ENCODE measurements at regions not wholly inside any gene's neighbourhood (a gene's known extent, or its start where the extent isn't known, plus 50 kb on each side); places are given as distances from the start of the nearest gene placed in this dataset.
A peak's percentile ranks its signal among the peaks of the same experiment; 100 is the strongest.

- H3K27me3 ChIP-seq (ENCODE audit: control insufficient read depth, insufficient read depth, low read length) = no peaks in the 10 kb centered on the region
- no peak overlapping the region for H3K4me3 ChIP-seq (ENCODE audit: insufficient read depth, low read depth, low read length)
- no peak for DNase-seq
- H3K36me3 ChIP-seq (replicated peaks; ENCODE audit: control insufficient read depth, insufficient read depth, low read length) = no peaks in the 10 kb centered on the region
Observed at GRCh38 chr5:116389601-116390000, 185.0 kb downstream of the SEMA6A start.

- Histone ChIP-seq H3K4me3 (ENCODE audit: insufficient read depth, low read depth, low read length) (no peak overlapping the region), H3K27me3 (ENCODE audit: control insufficient read depth, insufficient read depth, low read length) (no peaks in the 10 kb centered on the region), H3K36me3 (replicated peaks; ENCODE audit: control insufficient read depth, insufficient read depth, low read length) (no peaks in the 10 kb centered on the region)
- peak; percentile 32 for DNase-seq
Observed at GRCh38 chr5:116388564-116389258, 185.9 kb downstream of the SEMA6A start.

GRCh38 chr5:116387738-116388137 is 186.9 kb downstream of the SEMA6A start:
- Histone ChIP-seq H3K4me3 (ENCODE audit: insufficient read depth, low read depth, low read length) (no peak overlapping the region), H3K27me3 (ENCODE audit: control insufficient read depth, insufficient read depth, low read length) (no peaks in the 10 kb centered on the region), H3K36me3 (replicated peaks; ENCODE audit: control insufficient read depth, insufficient read depth, low read length) (no peaks in the 10 kb centered on the region)
- DNase-seq = no peak

- Histone ChIP-seq H3K4me3 (ENCODE audit: insufficient read depth, low read depth, low read length) (no peak overlapping the region), H3K36me3 (replicated peaks; ENCODE audit: control insufficient read depth, insufficient read depth, low read length) (no peaks in the 10 kb centered on the region), H3K27me3 (ENCODE audit: control insufficient read depth, insufficient read depth, low read length) (no peaks in the 10 kb centered on the region)
- DNase-seq = no peak
Observed at GRCh38 chr5:116386633-116387032, 188.0 kb downstream of the SEMA6A start.

GRCh38 chr5:116382874-116383266 is 191.8 kb downstream of the SEMA6A start:
- no peaks in the 10 kb centered on the region for H3K36me3 ChIP-seq (replicated peaks; ENCODE audit: control insufficient read depth, insufficient read depth, low read length)
- no peak for DNase-seq
- H3K4me3 ChIP-seq (ENCODE audit: insufficient read depth, low read depth, low read length) = no peak overlapping the region
- H3K27me3 ChIP-seq (ENCODE audit: control insufficient read depth, insufficient read depth, low read length) = no peaks in the 10 kb centered on the region

GRCh38 chr5:116382032-116382873 is 192.4 kb downstream of the SEMA6A start:
- no peak overlapping the region for H3K4me3 ChIP-seq (ENCODE audit: insufficient read depth, low read depth, low read length)
- no peaks in the 10 kb centered on the region for H3K27me3 ChIP-seq (ENCODE audit: control insufficient read depth, insufficient read depth, low read length)
- no peak for DNase-seq
- H3K36me3 ChIP-seq (replicated peaks; ENCODE audit: control insufficient read depth, insufficient read depth, low read length) = no peaks in the 10 kb centered on the region

GRCh38 chr5:116381201-116381600 is 193.4 kb downstream of the SEMA6A start:
- DNase-seq = no peak
- Histone ChIP-seq H3K4me3 (ENCODE audit: insufficient read depth, low read depth, low read length) (no peak overlapping the region), H3K36me3 (replicated peaks; ENCODE audit: control insufficient read depth, insufficient read depth, low read length) (no peaks in the 10 kb centered on the region), H3K27me3 (ENCODE audit: control insufficient read depth, insufficient read depth, low read length) (no peaks in the 10 kb centered on the region)

GRCh38 chr5:116380621-116381020 is 194.0 kb downstream of the SEMA6A start:
- Histone ChIP-seq H3K36me3 (replicated peaks; ENCODE audit: control insufficient read depth, insufficient read depth, low read length) (no peaks in the 10 kb centered on the region), H3K4me3 (ENCODE audit: insufficient read depth, low read depth, low read length) (no peak overlapping the region), H3K27me3 (ENCODE audit: control insufficient read depth, insufficient read depth, low read length) (no peaks in the 10 kb centered on the region)
- no peak for DNase-seq

- Histone ChIP-seq H3K4me3 (ENCODE audit: insufficient read depth, low read depth, low read length) (no peak overlapping the region), H3K36me3 (replicated peaks; ENCODE audit: control insufficient read depth, insufficient read depth, low read length) (no peaks in the 10 kb centered on the region), H3K27me3 (ENCODE audit: control insufficient read depth, insufficient read depth, low read length) (no peaks in the 10 kb centered on the region)
- no peak for DNase-seq
Observed at GRCh38 chr5:116379306-116379705, 195.3 kb downstream of the SEMA6A start.

GRCh38 chr5:116378777-116379121 is 195.9 kb downstream of the SEMA6A start:
- DNase-seq = no peak
- Histone ChIP-seq H3K27me3 (ENCODE audit: control insufficient read depth, insufficient read depth, low read length) (no peaks in the 10 kb centered on the region), H3K36me3 (replicated peaks; ENCODE audit: control insufficient read depth, insufficient read depth, low read length) (no peaks in the 10 kb centered on the region), H3K4me3 (ENCODE audit: insufficient read depth, low read depth, low read length) (no peak overlapping the region)

- Histone ChIP-seq H3K27me3 (ENCODE audit: control insufficient read depth, insufficient read depth, low read length) (no peaks in the 10 kb centered on the region), H3K36me3 (replicated peaks; ENCODE audit: control insufficient read depth, insufficient read depth, low read length) (no peaks in the 10 kb centered on the region), H3K4me3 (ENCODE audit: insufficient read depth, low read depth, low read length) (no peak overlapping the region)
- no peak for DNase-seq
Observed at GRCh38 chr5:116378007-116378776, 196.4 kb downstream of the SEMA6A start.

GRCh38 chr5:116377276-116378006 is 197.2 kb downstream of the SEMA6A start:
- Histone ChIP-seq H3K27me3 (ENCODE audit: control insufficient read depth, insufficient read depth, low read length) (no peaks in the 10 kb centered on the region), H3K36me3 (replicated peaks; ENCODE audit: control insufficient read depth, insufficient read depth, low read length) (no peaks in the 10 kb centered on the region), H3K4me3 (ENCODE audit: insufficient read depth, low read depth, low read length) (no peak overlapping the region)
- no peak for DNase-seq

GRCh38 chr5:116375926-116376325 is 198.7 kb downstream of the SEMA6A start:
- H3K4me3 ChIP-seq (ENCODE audit: insufficient read depth, low read depth, low read length) = no peak overlapping the region
- no peaks in the 10 kb centered on the region for H3K27me3 ChIP-seq (ENCODE audit: control insufficient read depth, insufficient read depth, low read length)
- no peak for DNase-seq
- no peaks in the 10 kb centered on the region for H3K36me3 ChIP-seq (replicated peaks; ENCODE audit: control insufficient read depth, insufficient read depth, low read length)

GRCh38 chr5:116374434-116374852 is 200.2 kb downstream of the SEMA6A start:
- Histone ChIP-seq H3K27me3 (ENCODE audit: control insufficient read depth, insufficient read depth, low read length) (no peaks in the 10 kb centered on the region), H3K4me3 (ENCODE audit: insufficient read depth, low read depth, low read length) (no peak overlapping the region), H3K36me3 (replicated peaks; ENCODE audit: control insufficient read depth, insufficient read depth, low read length) (no peaks in the 10 kb centered on the region)
- DNase-seq = no peak
